Neural cell (in vitro differentiated cells): ENCODE measurements at regions not wholly inside any gene's neighbourhood (a gene's known extent, or its start where the extent isn't known, plus 50 kb on each side); places are given as distances from the start of the nearest gene placed in this dataset.

ENCODE experiments used
- H2AFZ ChIP-seq: fragments of 200-600, 300-800 bp; sonication (generic), shearing (Covaris generic); 2 replicates; pipeline ENCODE4 v1.6.0; 2014; ENCODE audit warnings: low read depth, mild to moderate bottlenecking, antibody characterized with exemption, low read length, moderate library complexity
- H3F3A ChIP-seq: fragments of 200-600 bp; shearing (Covaris generic); 2 replicates; pipeline ENCODE4 v1.6.1; 2016; ENCODE audit warnings: mild to moderate bottlenecking, moderate library complexity, mixed read lengths, antibody characterized with exemption, low read length; ENCODE audit not compliant: insufficient read depth, poor library complexity, severe bottlenecking
- H3K27ac ChIP-seq: fragments of 200-600, 300-800 bp; sonication (generic), shearing (Covaris generic); 2 replicates; pipeline ENCODE4 v1.5.1; 2014; ENCODE audit warnings: mild to moderate bottlenecking, low read length, moderate library complexity
- H3K27me3 ChIP-seq: fragments of 300-800, 200-600 bp; sonication (generic), shearing (Covaris generic); 2 replicates; pipeline ENCODE4 v1.6.0; 2014; ENCODE audit warnings: mild to moderate bottlenecking, low read depth, low read length, moderate library complexity; ENCODE audit not compliant: insufficient read depth
- H3K36me3 ChIP-seq: fragments of 300-800, 200-600 bp; sonication (generic), shearing (Covaris generic); 2 replicates; pipeline ENCODE4 v1.5.1; 2014; ENCODE audit warnings: mild to moderate bottlenecking, antibody characterized with exemption, low read length, moderate library complexity; ENCODE audit not compliant: insufficient read depth
- H3K4me2 ChIP-seq: fragments of 300-800, 200-600 bp; sonication (generic), shearing (Covaris generic); 2 replicates; pipeline ENCODE4 v1.6.0; 2014; ENCODE audit warnings: mild to moderate bottlenecking, low read length
- H3K4me3 ChIP-seq: fragments of 300-800, 200-600 bp; sonication (generic), shearing (Covaris generic); 2 replicates; pipeline ENCODE4 v1.5.1; 2014; ENCODE audit warnings: mild to moderate bottlenecking, low read length, moderate library complexity
- H3K79me2 ChIP-seq: fragments of 200-600 bp; shearing (Covaris generic); replicated peaks from 2 replicates; pipeline ENCODE4 v1.6.0; 2014; ENCODE audit warnings: mild to moderate bottlenecking, low read length, moderate library complexity; ENCODE audit not compliant: insufficient read depth
- H3K9ac ChIP-seq: fragments of 300-800, 200-600 bp; sonication (generic), shearing (Covaris generic); 2 replicates; pipeline ENCODE4 v1.6.1; 2016; ENCODE audit warnings: mild to moderate bottlenecking, low read length, mixed read lengths
- H3K9me2 ChIP-seq: fragments of 200-600 bp; shearing (Covaris generic); 2 replicates; pipeline ENCODE4 v1.6.1; 2016; ENCODE audit warnings: mild to moderate bottlenecking, low read length, mixed read lengths; ENCODE audit not compliant: insufficient read depth
- H3K9me3 ChIP-seq: fragments of 200-600, 300-800 bp; sonication (generic), shearing (Covaris generic); 2 replicates; pipeline ENCODE4 v1.6.1; 2016; ENCODE audit warnings: mild to moderate bottlenecking, mixed run types, low read length, moderate library complexity, mixed read lengths
- H4K20me1 ChIP-seq: fragments of 200-600 bp; shearing (Covaris generic); 2 replicates; pipeline ENCODE4 v1.6.1; 2016; ENCODE audit warnings: mild to moderate bottlenecking, mixed run types; ENCODE audit not compliant: insufficient read depth
- CTCF ChIP-seq: fragments of 450-650 bp; IDR thresholded peaks from 2 replicates; pipeline ENCODE4 v1.5.1; 2014; ENCODE audit warnings: antibody characterized with exemption, mild to moderate bottlenecking, moderate library complexity; ENCODE audit not compliant: poor library complexity, severe bottlenecking
- EP300 ChIP-seq: fragments of 450-650 bp; conservative IDR thresholded peaks from 2 replicates; pipeline ENCODE4 v1.6.1; 2014; ENCODE audit warnings: antibody characterized with exemption, mild to moderate bottlenecking, moderate library complexity; ENCODE audit not compliant: poor library complexity, severe bottlenecking
- EZH2 ChIP-seq: fragments of 200-600, 300-800 bp; shearing (Covaris generic), sonication (generic); IDR thresholded peaks from 2 replicates; pipeline ENCODE4 v1.6.1; 2014; ENCODE audit warnings: antibody characterized with exemption, low read length, borderline replicate concordance, mild to moderate bottlenecking; ENCODE audit not compliant: insufficient read depth, poor library complexity, severe bottlenecking
- MXI1 ChIP-seq: fragments of 450-650 bp; conservative IDR thresholded peaks from 2 replicates; pipeline ENCODE4 v1.6.1; 2014; ENCODE audit warnings: antibody characterized with exemption, mild to moderate bottlenecking; ENCODE audit not compliant: poor library complexity, severe bottlenecking
- POLR2AphosphoS5 ChIP-seq: IDR thresholded peaks from 2 replicates; pipeline ENCODE4 v1.6.1; 2012
- RAD21 ChIP-seq: fragments of 450-650 bp; conservative IDR thresholded peaks from 2 replicates; pipeline ENCODE4 v1.6.1; 2014; ENCODE audit warnings: antibody characterized with exemption, mild to moderate bottlenecking, moderate library complexity
- REST ChIP-seq: IDR thresholded peaks from 2 replicates; pipeline ENCODE4 v1.6.1; 2012; ENCODE audit warnings: borderline replicate concordance
- SMC3 ChIP-seq: fragments of 450-650 bp; conservative IDR thresholded peaks from 2 replicates; pipeline ENCODE4 v1.6.1; 2014; ENCODE audit warnings: antibody characterized with exemption, mild to moderate bottlenecking, moderate library complexity; ENCODE audit not compliant: poor library complexity
- TAF1 ChIP-seq: IDR thresholded peaks from 2 replicates; pipeline ENCODE4 v1.6.1; 2012; ENCODE audit warnings: low read depth

DNA sequence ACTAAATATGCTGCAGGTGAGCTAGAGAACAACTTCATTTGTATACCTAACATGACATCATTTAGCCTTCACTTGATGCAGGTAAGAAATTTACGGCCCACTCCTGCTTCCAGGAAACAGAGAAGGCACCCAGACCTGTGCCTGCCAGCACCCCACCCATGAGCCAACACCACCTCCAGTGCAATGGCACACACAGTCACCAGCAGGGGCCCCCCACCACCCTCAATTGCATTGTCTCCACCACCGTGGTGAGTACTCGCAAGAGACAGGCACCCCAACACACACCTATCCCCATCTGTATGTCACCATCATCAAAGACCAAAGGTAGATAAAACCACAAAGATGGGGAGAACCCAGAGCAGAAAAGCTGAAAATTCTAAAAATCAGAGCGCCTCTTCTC is 107.6 kb downstream of the KLHL28 start:
- Histone ChIP-seq H3K4me2 (no peak overlapping the region), H3K27me3 (no peaks in the 10 kb centered on the region), H3K4me3 (no peak overlapping the region), H4K20me1 (no peaks in the 10 kb centered on the region), H3K9me2 (no peaks in the 10 kb centered on the region), H3K9ac (no peak overlapping the region), H3K27ac (no peak overlapping the region), H3K9me3 (peaks cover 3% of the 10 kb centered on the region), H3K79me2 (no peaks in the 10 kb centered on the region), H2AFZ (no peak overlapping the region), H3F3A (no peaks in the 10 kb centered on the region), H3K36me3 (no peaks in the 10 kb centered on the region)
- TF ChIP-seq EP300: no peak
- no peak for TF ChIP-seq EZH2
- TF ChIP-seq SMC3: no peak
- TF ChIP-seq RAD21: no peak
- TF ChIP-seq TAF1: no peak
- TF ChIP-seq CTCF: no peak
- TF ChIP-seq MXI1: no peak
- TF ChIP-seq POLR2AphosphoS5: no peak
- no peak for TF ChIP-seq REST

- TF ChIP-seq POLR2AphosphoS5: no peak
- TF ChIP-seq RAD21: no peak
- TF ChIP-seq EP300: no peak
- no peak for TF ChIP-seq MXI1
- no peak for TF ChIP-seq CTCF
- TF ChIP-seq TAF1: no peak
- TF ChIP-seq SMC3: no peak
- TF ChIP-seq REST: no peak
- TF ChIP-seq EZH2: no peak
- Histone ChIP-seq H3K4me3 (no peak overlapping the region), H3K9me3 (peaks cover under 1% of the 10 kb centered on the region), H3K4me2 (no peak overlapping the region), H3F3A (no peaks in the 10 kb centered on the region), H4K20me1 (no peaks in the 10 kb centered on the region), H3K36me3 (no peaks in the 10 kb centered on the region), H3K27me3 (no peaks in the 10 kb centered on the region), H3K9ac (no peak overlapping the region), H3K79me2 (no peaks in the 10 kb centered on the region), H3K27ac (no peak overlapping the region), H2AFZ (no peak overlapping the region), H3K9me2 (no peaks in the 10 kb centered on the region)
Measured at GRCh38 chr14:44847526-44848309, 114.0 kb downstream of the KLHL28 start.
